ENCODE measurements at regions not wholly inside any gene's neighbourhood (a gene's known extent, or its start where the extent isn't known, plus 50 kb on each side); places are given as distances from the start of the nearest gene placed in this dataset.
"Not testable (repeated sequence)": the region's sequence is repeated elsewhere in the genome, so short reads cannot be mapped to it uniquely, and the experiment has no call there.

GRCh38 chr6:4338884-4339283, 203.5 kb upstream of the ECI2 start:
- TF ChIP-seq ZNF8 (CRISPR knock-in tag; IDR thresholded peaks at IDR 0.05) = no peak
- no peak for ATAC-seq

- TF ChIP-seq ARNTL (CRISPR knock-in tag; IDR thresholded peaks at IDR 0.05; ENCODE audit: borderline replicate concordance, low read depth) = no peak
- TF ChIP-seq TOX (CRISPR knock-in tag; IDR thresholded peaks at IDR 0.05; ENCODE audit: borderline replicate concordance) = no peak
- TF ChIP-seq POU6F1 (CRISPR knock-in tag; IDR thresholded peaks at IDR 0.05; ENCODE audit: borderline replicate concordance, low read depth) = no peak
- TF ChIP-seq GLIS3 (CRISPR knock-in tag; IDR thresholded peaks at IDR 0.05) = no peak
- no peak for TF ChIP-seq CREB5 (CRISPR knock-in tag; IDR thresholded peaks at IDR 0.05; ENCODE audit: low read depth)
- TF ChIP-seq CSDC2 (CRISPR knock-in tag; IDR thresholded peaks at IDR 0.05) = no peak
- TF ChIP-seq ZFP30 (CRISPR knock-in tag; IDR thresholded peaks at IDR 0.05) = no peak
- no peak for TF ChIP-seq TCF4 (CRISPR knock-in tag; IDR thresholded peaks at IDR 0.05; ENCODE audit: borderline replicate concordance)
- TF ChIP-seq OSR1 (CRISPR knock-in tag; IDR thresholded peaks at IDR 0.05) = no peak
- no peak for TF ChIP-seq CSRNP3 (CRISPR knock-in tag; IDR thresholded peaks at IDR 0.05)
- no peak for TF ChIP-seq ZC3H10 (CRISPR knock-in tag; IDR thresholded peaks at IDR 0.05)
- no peak for TF ChIP-seq ISL1 (CRISPR knock-in tag; IDR thresholded peaks at IDR 0.05)
- TF ChIP-seq ZFP3 (CRISPR knock-in tag; IDR thresholded peaks at IDR 0.05) = no peak
- TF ChIP-seq ZNF8 (CRISPR knock-in tag; IDR thresholded peaks at IDR 0.05) = no peak
- TF ChIP-seq ZNF565 (CRISPR knock-in tag; conservative IDR thresholded peaks at IDR 0.05; ENCODE audit: low read depth) = no peak
- no peak for TF ChIP-seq ZNF70 (CRISPR knock-in tag; IDR thresholded peaks at IDR 0.05)
- TF ChIP-seq TSHZ2 (CRISPR knock-in tag; IDR thresholded peaks at IDR 0.05) = no peak
- no peak for TF ChIP-seq PPARA (CRISPR knock-in tag; IDR thresholded peaks at IDR 0.05; ENCODE audit: borderline replicate concordance)
- ATAC-seq = no peak
Measured at GRCh38 chr6:4336778-4337442, 201.5 kb upstream of the ECI2 start.

- TF ChIP-seq SNAI2 (CRISPR knock-in tag; IDR thresholded peaks at IDR 0.05) (no peak), CSRNP3 (CRISPR knock-in tag; IDR thresholded peaks at IDR 0.05) (no peak), ZFP3 (CRISPR knock-in tag; IDR thresholded peaks at IDR 0.05) (no peak), ISL1 (CRISPR knock-in tag; IDR thresholded peaks at IDR 0.05) (no peak), GLIS3 (CRISPR knock-in tag; IDR thresholded peaks at IDR 0.05) (no peak), PATZ1 (CRISPR knock-in tag; IDR thresholded peaks at IDR 0.05; ENCODE audit: borderline replicate concordance) (no peak), ZNF565 (CRISPR knock-in tag; conservative IDR thresholded peaks at IDR 0.05; ENCODE audit: low read depth) (no peak), CREB5 (CRISPR knock-in tag; IDR thresholded peaks at IDR 0.05; ENCODE audit: low read depth) (no peak), POU6F1 (CRISPR knock-in tag; IDR thresholded peaks at IDR 0.05; ENCODE audit: borderline replicate concordance, low read depth) (no peak)
- no peak for ATAC-seq
Measured at GRCh38 chr6:4336084-4336483, 200.7 kb upstream of the ECI2 start.

GRCh38 chr6:4334158-4334740, 198.9 kb upstream of the ECI2 start:
- ATAC-seq = not testable (repeated sequence)

All from SK-N-SH treated with all-trans-retinoic acid at 6 μM for 48 hours (cell line).